Epithelial cell of esophagus (primary cell): ENCODE measurements at regions not wholly inside any gene's neighbourhood (a gene's known extent, or its start where the extent isn't known, plus 50 kb on each side); places are given as distances from the start of the nearest gene placed in this dataset.

Source experiments
- DNase-seq: peaks from one replicate; pipeline ENCODE4 v3.0.0; 2010; ENCODE audit warnings: low read depth
- H3K4me3 ChIP-seq: 2 replicates; pipeline ENCODE4 v1.5.1; 2011; ENCODE audit warnings: mild to moderate bottlenecking, low read length, control low read depth
- CTCF ChIP-seq: IDR thresholded peaks from 2 replicates; pipeline ENCODE4 v1.5.1; 2011; ENCODE audit warnings: low read depth, mild to moderate bottlenecking, low read length, control low read depth, inconsistent platforms; ENCODE audit not compliant: insufficient read depth; ENCODE audit errors: missing control alignments

- DNase-seq = no peak
- no peak for TF ChIP-seq CTCF
- no peak overlapping the region for H3K4me3 ChIP-seq
Measured at GRCh38 chr9:26361010-26361409, 531.6 kb downstream of the CAAP1 start.

- no peak overlapping the region for H3K4me3 ChIP-seq
- DNase-seq = no peak
- no peak for TF ChIP-seq CTCF
Measured at GRCh38 chr9:26358836-26359235, 533.8 kb downstream of the CAAP1 start.

- no peak overlapping the region for H3K4me3 ChIP-seq
- DNase-seq = no peak
- TF ChIP-seq CTCF = no peak
Measured at GRCh38 chr9:26357803-26358344, 534.7 kb downstream of the CAAP1 start.

- DNase-seq = no peak
- TF ChIP-seq CTCF = no peak
- no peak overlapping the region for H3K4me3 ChIP-seq
Measured at GRCh38 chr9:26356491-26356890, 536.1 kb downstream of the CAAP1 start.

GRCh38 chr9:26346942-26347477 lies 545.6 kb downstream of the CAAP1 start:
- DNase-seq = no peak
- TF ChIP-seq CTCF = no peak
- H3K4me3 ChIP-seq = no peak overlapping the region

GRCh38 chr9:26341545-26341944 lies 551.1 kb downstream of the CAAP1 start:
- no peak overlapping the region for H3K4me3 ChIP-seq
- DNase-seq = no peak
- no peak for TF ChIP-seq CTCF

GRCh38 chr9:26339796-26340195 lies 552.8 kb downstream of the CAAP1 start:
- no peak for TF ChIP-seq CTCF

More at GRCh38 chr9:26339796-26340195, 552.8 kb downstream of the CAAP1 start:
- no peak for DNase-seq
- H3K4me3 ChIP-seq = no peak overlapping the region
